AG08395 (cell line): ENCODE measurements at regions not wholly inside any gene's neighbourhood (a gene's known extent, or its start where the extent isn't known, plus 50 kb on each side); places are given as distances from the start of the nearest gene placed in this dataset.

ENCODE experiments used
- DNase-seq: peaks from one replicate; pipeline ENCODE4 v3.0.0; 2012; ENCODE audit warnings: mixed read lengths, low spot score

GRCh38 chr2:29974086-29974485 is 52.7 kb upstream of the ALK start:
- no peak for DNase-seq

GRCh38 chr2:29977284-29977683 is 55.9 kb upstream of the ALK start:
- no peak for DNase-seq

GRCh38 chr2:29981402-29981801 is 60.0 kb upstream of the ALK start:
- DNase-seq: no peak

GRCh38 chr2:29983308-29983707 is 61.9 kb upstream of the ALK start:
- DNase-seq: no peak

- DNase-seq: no peak
These were observed 65.8 kb upstream of the ALK start for GRCh38 chr2:29987146-29987545.

- DNase-seq: no peak
These were observed 68.7 kb upstream of the ALK start for GRCh38 chr2:29990129-29990528.

- no peak for DNase-seq
These were observed 69.7 kb upstream of the ALK start for GRCh38 chr2:29991086-29991485.

- DNase-seq: no peak
These were observed 73.9 kb upstream of the ALK start for GRCh38 chr2:29995241-29995640.

- DNase-seq: no peak
These were observed 81.7 kb upstream of the ALK start for GRCh38 chr2:30003128-30003527.

GRCh38 chr2:30022444-30023071 is 101.2 kb upstream of the ALK start:
- no peak for DNase-seq

- DNase-seq: no peak
These were observed 102.9 kb upstream of the ALK start for GRCh38 chr2:30024281-30024680.

- peak; percentile 75 for DNase-seq
These were observed 105.0 kb upstream of the ALK start for GRCh38 chr2:30026091-30027055.

GRCh38 chr2:30029804-30030203 is 108.4 kb upstream of the ALK start:
- DNase-seq: no peak

GRCh38 chr2:30030361-30030760 is 109.0 kb upstream of the ALK start:
- DNase-seq: no peak

- DNase-seq: no peak
These were observed 109.8 kb upstream of the ALK start for GRCh38 chr2:30031184-30031583.

- DNase-seq: no peak
These were observed 112.6 kb upstream of the YPEL5 start for GRCh38 chr2:30034052-30034775.

GRCh38 chr2:30037016-30037415 is 109.8 kb upstream of the YPEL5 start:
- no peak for DNase-seq

GRCh38 chr2:30038419-30038818 is 108.4 kb upstream of the YPEL5 start:
- no peak for DNase-seq

GRCh38 chr2:30039101-30039500 is 107.7 kb upstream of the YPEL5 start:
- DNase-seq: no peak

GRCh38 chr2:30040147-30040546 is 106.7 kb upstream of the YPEL5 start:
- no peak for DNase-seq

- no peak for DNase-seq
These were observed 104.9 kb upstream of the YPEL5 start for GRCh38 chr2:30041884-30042283.

- DNase-seq: no peak
These were observed 100.4 kb upstream of the YPEL5 start for GRCh38 chr2:30046396-30046795.

GRCh38 chr2:30046979-30047378 is 99.8 kb upstream of the YPEL5 start:
- no peak for DNase-seq
